ENCODE measurements at regions not wholly inside any gene's neighbourhood (a gene's known extent, or its start where the extent isn't known, plus 50 kb on each side); places are given as distances from the start of the nearest gene placed in this dataset.

DNA sequence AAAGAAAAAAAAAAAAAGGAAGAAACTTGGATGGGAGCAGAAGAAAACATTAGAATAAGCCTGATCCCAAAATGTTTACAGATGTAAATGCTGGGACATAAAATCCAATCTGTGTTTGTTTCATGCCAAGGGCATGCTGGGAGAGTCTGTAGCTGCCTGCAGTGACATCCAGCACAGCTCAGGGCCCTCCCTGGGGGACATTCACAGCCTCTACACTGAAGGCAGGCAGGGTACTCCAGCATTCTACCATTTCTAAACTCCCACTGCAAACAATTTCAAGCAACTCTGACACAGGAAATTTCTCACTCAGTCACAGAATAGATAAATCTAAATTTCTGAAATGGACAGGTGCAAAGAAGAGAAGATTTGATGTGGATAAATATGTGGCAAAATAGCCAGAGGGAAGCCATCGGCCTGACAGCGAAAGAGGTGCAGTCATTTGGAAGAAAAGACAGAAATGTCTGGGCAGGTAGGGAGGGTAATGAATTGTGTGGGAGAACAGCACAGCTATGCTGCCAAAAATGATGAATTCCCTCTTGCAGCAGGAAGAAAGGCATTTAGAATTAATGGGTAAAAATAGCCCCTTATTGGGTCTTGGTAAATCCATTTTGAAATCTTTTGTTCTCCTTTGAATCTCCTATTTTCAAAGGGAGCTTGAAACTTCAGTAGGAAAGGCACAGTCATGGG, 199.4 kb downstream of the MED10 start:
- Histone ChIP-seq H3K9ac (ENCODE audit: low read depth in 1 of 2, low read length in 2 of 2) (no peak overlapping the region), H3K9me3 (ENCODE audit: control insufficient read depth in 1 of 2, low read length in 2 of 2) (no peaks in the 10 kb centered on the region), H3K36me3 (ENCODE audit: control insufficient read depth in 1 of 2, insufficient read depth in 2 of 2, low read length in 2 of 2) (no peaks in the 10 kb centered on the region), H3K27me3 (ENCODE audit: control insufficient read depth in 1 of 2, insufficient read depth in 2 of 2, low read length in 2 of 2) (no peaks in the 10 kb centered on the region), H3K27ac (ENCODE audit: low read depth, low read length) (no peak overlapping the region), H3K4me1 (ENCODE audit: control insufficient read depth in 1 of 2, insufficient read depth in 2 of 2, low read length in 2 of 2) (no peaks in the 10 kb centered on the region), H3K4me3 (ENCODE audit: low read depth in 1 of 2, low read length in 2 of 2) (no peak overlapping the region)

DNA sequence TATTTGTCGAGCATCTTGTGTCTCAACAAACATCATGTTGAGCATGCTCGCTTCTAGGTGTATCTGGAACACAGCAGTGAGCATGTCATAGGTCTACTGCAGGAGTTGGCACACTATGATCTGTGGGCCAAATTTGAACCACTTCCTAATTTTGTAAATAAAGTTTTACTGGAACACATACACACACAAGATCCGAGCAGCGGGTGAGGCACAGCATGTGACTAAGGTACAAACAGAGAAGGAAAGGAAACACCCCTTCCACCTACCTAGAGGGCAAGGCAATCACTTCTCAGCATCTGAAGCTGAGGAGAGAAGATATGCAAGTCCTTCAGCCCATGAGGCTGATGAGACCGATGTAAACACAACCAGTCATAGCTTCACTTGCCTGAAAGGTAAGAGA, 200.4 kb downstream of the MED10 start:
- H3K27ac ChIP-seq (ENCODE audit: low read depth, low read length) = no peak overlapping the region
- H3K36me3 ChIP-seq (ENCODE audit: control insufficient read depth in 1 of 2, insufficient read depth in 2 of 2, low read length in 2 of 2) = no peaks in the 10 kb centered on the region
- no peaks in the 10 kb centered on the region for H3K4me1 ChIP-seq (ENCODE audit: control insufficient read depth in 1 of 2, insufficient read depth in 2 of 2, low read length in 2 of 2)
- no peaks in the 10 kb centered on the region for H3K9me3 ChIP-seq (ENCODE audit: control insufficient read depth in 1 of 2, low read length in 2 of 2)
- H3K4me3 ChIP-seq (ENCODE audit: low read depth in 1 of 2, low read length in 2 of 2) = no peak overlapping the region
- no peaks in the 10 kb centered on the region for H3K27me3 ChIP-seq (ENCODE audit: control insufficient read depth in 1 of 2, insufficient read depth in 2 of 2, low read length in 2 of 2)
- H3K9ac ChIP-seq (ENCODE audit: low read depth in 1 of 2, low read length in 2 of 2) = no peak overlapping the region

DNA sequence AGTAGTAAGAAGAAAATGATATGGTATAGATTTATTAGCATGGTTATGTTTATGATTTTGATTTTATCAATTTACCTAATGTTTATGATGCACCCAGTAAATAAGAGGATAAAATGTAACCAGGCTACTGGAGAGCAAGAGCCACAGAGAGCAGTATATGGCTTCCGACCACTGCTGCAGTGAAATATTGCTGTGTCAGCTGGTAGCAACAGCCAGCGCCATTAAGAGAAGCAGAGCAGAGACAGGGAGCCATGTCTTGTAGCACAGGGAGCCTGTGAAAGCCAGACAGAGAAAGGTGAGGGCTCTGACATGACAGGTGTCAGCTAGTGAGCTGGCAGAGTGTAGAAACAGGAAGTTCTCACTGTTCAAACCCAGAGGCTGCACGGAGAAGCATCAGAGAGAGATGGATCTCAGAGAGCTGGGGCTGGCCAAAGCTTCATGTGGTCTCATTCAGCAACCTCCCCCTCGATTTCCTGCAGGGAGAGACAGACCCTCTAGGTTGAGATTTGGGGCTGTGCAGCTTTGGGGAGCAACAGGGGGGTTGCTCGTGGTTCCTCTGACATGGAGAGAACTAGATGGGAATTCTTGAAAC, 202.1 kb downstream of the MED10 start:
- no peaks in the 10 kb centered on the region for H3K27me3 ChIP-seq (ENCODE audit: control insufficient read depth in 1 of 2, insufficient read depth in 2 of 2, low read length in 2 of 2)
- H3K36me3 ChIP-seq (ENCODE audit: control insufficient read depth in 1 of 2, insufficient read depth in 2 of 2, low read length in 2 of 2) = no peaks in the 10 kb centered on the region
- H3K4me1 ChIP-seq (ENCODE audit: control insufficient read depth in 1 of 2, insufficient read depth in 2 of 2, low read length in 2 of 2) = no peaks in the 10 kb centered on the region
- no peaks in the 10 kb centered on the region for H3K9me3 ChIP-seq (ENCODE audit: control insufficient read depth in 1 of 2, low read length in 2 of 2)
- H3K9ac ChIP-seq (ENCODE audit: low read depth in 1 of 2, low read length in 2 of 2) = no peak overlapping the region
- H3K27ac ChIP-seq (ENCODE audit: low read depth, low read length) = no peak overlapping the region
- no peak overlapping the region for H3K4me3 ChIP-seq (ENCODE audit: low read depth in 1 of 2, low read length in 2 of 2)

DNA sequence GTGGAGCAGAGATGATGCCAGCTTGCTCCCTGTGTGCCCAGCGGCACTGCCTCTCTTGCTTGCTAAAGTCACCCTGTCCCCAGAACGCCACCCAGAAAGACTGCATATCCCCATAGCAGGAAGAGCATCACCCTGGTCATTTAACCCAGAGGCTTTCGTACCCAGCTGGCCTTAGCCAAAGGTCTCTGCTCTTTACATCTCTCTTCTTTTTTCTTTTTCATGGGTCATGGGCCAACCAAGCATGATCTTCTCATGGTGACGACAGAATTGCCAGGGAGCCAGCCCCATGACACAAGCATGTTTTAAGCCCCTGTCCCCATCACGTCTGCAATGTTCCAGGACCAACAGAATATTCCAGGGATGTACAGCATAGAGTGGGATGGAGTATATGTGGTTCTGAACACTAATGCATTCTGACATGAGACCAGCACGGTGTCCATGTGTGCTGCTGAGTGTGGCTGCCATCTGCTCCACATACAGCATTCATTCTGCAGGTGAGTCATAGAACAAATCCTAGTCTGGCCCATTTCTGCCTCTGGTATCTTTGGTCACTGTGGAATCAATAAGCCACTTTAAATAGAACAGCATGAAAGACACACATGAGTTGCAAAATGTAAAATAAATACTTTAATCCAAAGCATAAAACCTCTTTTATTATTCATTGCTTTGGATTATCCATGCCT, 203.0 kb downstream of the MED10 start:
- no peaks in the 10 kb centered on the region for H3K9me3 ChIP-seq (ENCODE audit: control insufficient read depth in 1 of 2, low read length in 2 of 2)
- H3K4me1 ChIP-seq (ENCODE audit: control insufficient read depth in 1 of 2, insufficient read depth in 2 of 2, low read length in 2 of 2) = no peaks in the 10 kb centered on the region
- no peaks in the 10 kb centered on the region for H3K36me3 ChIP-seq (ENCODE audit: control insufficient read depth in 1 of 2, insufficient read depth in 2 of 2, low read length in 2 of 2)
- no peak overlapping the region for H3K9ac ChIP-seq (ENCODE audit: low read depth in 1 of 2, low read length in 2 of 2)
- no peak overlapping the region for H3K4me3 ChIP-seq (ENCODE audit: low read depth in 1 of 2, low read length in 2 of 2)
- no peaks in the 10 kb centered on the region for H3K27me3 ChIP-seq (ENCODE audit: control insufficient read depth in 1 of 2, insufficient read depth in 2 of 2, low read length in 2 of 2)
- H3K27ac ChIP-seq (ENCODE audit: low read depth, low read length) = no peak overlapping the region

DNA sequence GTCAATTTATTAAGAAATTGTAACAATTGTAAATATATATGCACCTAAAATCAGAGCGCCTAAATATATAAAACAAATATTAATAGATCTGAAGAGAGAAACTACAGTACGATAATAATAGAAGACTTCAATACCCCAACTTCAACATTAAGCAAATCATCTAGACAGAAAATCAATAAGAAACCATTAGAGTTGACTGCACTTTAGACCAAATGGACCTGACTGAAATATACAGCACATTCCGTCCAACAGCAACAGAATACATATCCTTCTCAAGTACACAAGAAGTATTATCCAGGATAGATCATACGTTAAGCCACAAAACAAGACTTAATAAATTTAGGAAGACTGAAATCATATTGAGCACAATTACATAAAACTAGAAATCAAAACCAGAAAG, 208.7 kb downstream of the MED10 start:
- no peaks in the 10 kb centered on the region for H3K27me3 ChIP-seq (ENCODE audit: control insufficient read depth in 1 of 2, insufficient read depth in 2 of 2, low read length in 2 of 2)
- no peak overlapping the region for H3K27ac ChIP-seq (ENCODE audit: low read depth, low read length)
- H3K9me3 ChIP-seq (ENCODE audit: control insufficient read depth in 1 of 2, low read length in 2 of 2) = no peaks in the 10 kb centered on the region
- no peaks in the 10 kb centered on the region for H3K4me1 ChIP-seq (ENCODE audit: control insufficient read depth in 1 of 2, insufficient read depth in 2 of 2, low read length in 2 of 2)
- no peaks in the 10 kb centered on the region for H3K36me3 ChIP-seq (ENCODE audit: control insufficient read depth in 1 of 2, insufficient read depth in 2 of 2, low read length in 2 of 2)
- H3K9ac ChIP-seq (ENCODE audit: low read depth in 1 of 2, low read length in 2 of 2) = no peak overlapping the region
- H3K4me3 ChIP-seq (ENCODE audit: low read depth in 1 of 2, low read length in 2 of 2) = no peak overlapping the region

DNA sequence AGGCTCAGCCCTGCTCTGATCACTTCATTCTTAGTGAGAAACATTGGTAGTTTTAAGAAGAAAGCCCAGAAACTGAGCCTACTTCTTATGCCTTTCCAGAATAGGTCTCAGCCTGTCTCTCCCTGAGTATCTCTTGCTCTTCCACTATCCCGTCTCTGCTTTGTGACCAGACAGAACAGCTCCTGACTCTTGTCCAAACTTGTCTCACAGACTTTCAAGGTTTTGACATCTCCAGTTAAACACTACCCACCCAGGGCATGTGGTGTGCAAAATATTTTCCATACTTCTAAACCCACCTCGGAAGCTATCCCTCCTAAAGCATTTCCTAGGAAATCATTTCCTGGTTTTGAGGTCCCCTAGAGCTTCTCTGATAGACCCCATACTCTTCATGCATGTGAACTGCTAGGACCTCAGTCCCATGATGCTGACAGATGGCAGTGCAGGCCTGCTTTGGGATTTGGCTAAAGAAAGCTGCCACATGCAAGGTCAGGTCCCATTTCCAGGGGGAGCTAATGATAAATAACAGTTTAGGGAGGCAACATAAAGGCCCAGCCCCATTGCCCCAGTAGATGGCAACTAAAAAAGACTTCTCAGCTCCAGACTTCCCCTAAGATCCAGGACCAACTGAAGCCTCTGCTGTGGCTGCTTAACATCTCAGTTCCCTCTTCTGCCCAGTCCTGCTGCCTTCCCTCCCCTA, 211.5 kb downstream of the MED10 start:
- no peaks in the 10 kb centered on the region for H3K4me1 ChIP-seq (ENCODE audit: control insufficient read depth in 1 of 2, insufficient read depth in 2 of 2, low read length in 2 of 2)
- no peak overlapping the region for H3K27ac ChIP-seq (ENCODE audit: low read depth, low read length)
- H3K27me3 ChIP-seq (ENCODE audit: control insufficient read depth in 1 of 2, insufficient read depth in 2 of 2, low read length in 2 of 2) = no peaks in the 10 kb centered on the region
- H3K9me3 ChIP-seq (ENCODE audit: control insufficient read depth in 1 of 2, low read length in 2 of 2) = no peaks in the 10 kb centered on the region
- H3K36me3 ChIP-seq (ENCODE audit: control insufficient read depth in 1 of 2, insufficient read depth in 2 of 2, low read length in 2 of 2) = no peaks in the 10 kb centered on the region
- H3K9ac ChIP-seq (ENCODE audit: low read depth in 1 of 2, low read length in 2 of 2) = no peak overlapping the region
- no peak overlapping the region for H3K4me3 ChIP-seq (ENCODE audit: low read depth in 1 of 2, low read length in 2 of 2)

DNA sequence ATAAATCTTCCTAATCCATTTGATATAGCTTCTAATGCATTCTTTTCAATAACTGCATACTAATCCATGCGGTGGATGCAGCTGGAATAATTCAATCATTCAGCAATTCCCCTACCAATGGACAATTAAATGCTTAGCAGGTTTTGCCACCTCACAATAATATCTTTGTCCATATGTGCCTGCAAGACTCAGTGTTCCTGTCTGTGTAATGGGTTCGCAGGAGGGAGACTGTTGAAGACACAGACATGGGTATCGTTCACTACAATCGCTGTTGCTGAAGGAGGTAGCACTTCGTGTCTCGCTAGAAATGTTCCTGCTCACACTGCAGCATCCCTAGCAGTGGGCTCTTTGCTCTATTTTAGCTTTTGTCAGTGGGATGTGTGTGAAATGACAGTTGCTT, 214.4 kb downstream of the MED10 start:
- Histone ChIP-seq H3K4me3 (ENCODE audit: low read depth in 1 of 2, low read length in 2 of 2) (no peak overlapping the region), H3K27ac (ENCODE audit: low read depth, low read length) (no peak overlapping the region), H3K9ac (ENCODE audit: low read depth in 1 of 2, low read length in 2 of 2) (no peak overlapping the region), H3K27me3 (ENCODE audit: control insufficient read depth in 1 of 2, insufficient read depth in 2 of 2, low read length in 2 of 2) (no peaks in the 10 kb centered on the region), H3K9me3 (ENCODE audit: control insufficient read depth in 1 of 2, low read length in 2 of 2) (no peaks in the 10 kb centered on the region), H3K36me3 (ENCODE audit: control insufficient read depth in 1 of 2, insufficient read depth in 2 of 2, low read length in 2 of 2) (no peaks in the 10 kb centered on the region), H3K4me1 (ENCODE audit: control insufficient read depth in 1 of 2, insufficient read depth in 2 of 2, low read length in 2 of 2) (no peaks in the 10 kb centered on the region)

DNA sequence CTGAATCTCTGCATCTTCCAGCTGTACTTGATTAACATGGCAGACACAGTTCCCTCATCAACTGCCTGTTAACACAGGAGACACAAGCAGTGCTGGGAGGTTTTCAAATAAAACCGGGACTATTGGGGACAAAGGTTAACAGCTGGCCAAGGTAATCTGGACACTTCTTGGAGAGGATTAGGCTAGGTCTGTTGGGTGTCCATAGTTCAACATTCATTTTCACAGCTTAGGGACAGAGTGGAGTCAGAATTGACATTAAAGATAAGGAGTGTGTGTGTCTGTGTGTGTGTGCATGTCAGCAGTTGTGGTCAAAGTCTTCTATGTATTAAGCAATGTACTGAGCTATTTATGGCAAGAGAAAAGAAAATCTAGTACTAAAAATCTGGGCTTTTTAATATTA, 216.2 kb downstream of the MED10 start:
- H3K4me1 ChIP-seq (ENCODE audit: control insufficient read depth in 1 of 2, insufficient read depth in 2 of 2, low read length in 2 of 2) = no peaks in the 10 kb centered on the region
- no peak overlapping the region for H3K4me3 ChIP-seq (ENCODE audit: low read depth in 1 of 2, low read length in 2 of 2)
- H3K27me3 ChIP-seq (ENCODE audit: control insufficient read depth in 1 of 2, insufficient read depth in 2 of 2, low read length in 2 of 2) = no peaks in the 10 kb centered on the region
- H3K27ac ChIP-seq (ENCODE audit: low read depth, low read length) = no peak overlapping the region
- H3K36me3 ChIP-seq (ENCODE audit: control insufficient read depth in 1 of 2, insufficient read depth in 2 of 2, low read length in 2 of 2) = no peaks in the 10 kb centered on the region
- H3K9ac ChIP-seq (ENCODE audit: low read depth in 1 of 2, low read length in 2 of 2) = no peak overlapping the region
- no peaks in the 10 kb centered on the region for H3K9me3 ChIP-seq (ENCODE audit: control insufficient read depth in 1 of 2, low read length in 2 of 2)

DNA sequence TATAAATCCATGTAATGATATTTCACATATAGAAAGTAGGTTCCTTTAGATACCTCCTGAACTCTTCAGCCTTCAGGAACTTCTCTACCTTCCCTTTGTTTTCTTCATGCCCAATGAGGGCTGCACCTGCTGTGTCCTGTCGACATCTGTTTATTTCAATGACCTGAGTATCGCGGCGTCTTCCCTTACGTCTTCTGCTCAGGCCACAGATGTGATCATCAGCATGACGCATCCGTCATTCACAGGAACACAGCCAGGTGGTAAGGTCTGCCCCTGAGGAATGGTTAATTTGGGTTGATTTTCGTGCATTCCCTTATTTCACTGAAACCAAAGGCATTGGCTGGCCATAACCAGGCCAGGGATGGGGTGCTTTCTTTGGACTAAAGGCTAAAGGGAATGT, 217.1 kb downstream of the MED10 start:
- H3K27ac ChIP-seq (ENCODE audit: low read depth, low read length) = no peak overlapping the region
- no peak overlapping the region for H3K4me3 ChIP-seq (ENCODE audit: low read depth in 1 of 2, low read length in 2 of 2)

DNA sequence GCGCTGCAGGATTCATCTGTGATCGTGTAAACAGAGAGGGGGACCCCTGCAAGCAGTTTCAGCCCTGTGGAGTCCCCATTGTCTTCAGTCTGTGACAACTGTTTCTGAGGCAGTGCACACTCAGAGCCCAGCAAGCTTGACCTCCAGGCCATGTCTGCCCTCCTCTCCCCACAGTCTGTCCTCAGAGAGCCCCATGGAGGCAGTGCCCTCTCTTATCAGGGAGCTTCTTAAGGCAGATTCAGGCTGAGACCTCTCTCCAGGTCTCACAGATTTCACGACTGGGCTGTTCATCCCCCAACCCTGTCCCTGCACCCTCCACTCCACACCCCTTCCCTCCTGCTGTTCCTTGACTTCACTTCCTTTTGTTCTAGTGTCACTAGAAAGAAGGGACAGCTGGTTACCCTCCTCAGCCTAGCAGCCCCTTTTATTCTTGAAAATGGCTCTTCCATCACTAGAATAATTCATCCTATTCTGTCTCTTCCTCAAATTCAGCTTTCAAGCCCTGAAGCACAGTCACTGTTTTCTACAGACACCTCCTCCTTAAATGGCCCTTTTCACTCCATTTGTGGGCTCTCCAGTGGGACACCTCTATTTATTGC, 218.4 kb downstream of the MED10 start:
- Histone ChIP-seq H3K4me3 (ENCODE audit: low read depth in 1 of 2, low read length in 2 of 2) (no peak overlapping the region), H3K9me3 (ENCODE audit: control insufficient read depth in 1 of 2, low read length in 2 of 2) (no peaks in the 10 kb centered on the region), H3K4me1 (ENCODE audit: control insufficient read depth in 1 of 2, insufficient read depth in 2 of 2, low read length in 2 of 2) (no peaks in the 10 kb centered on the region), H3K9ac (ENCODE audit: low read depth in 1 of 2, low read length in 2 of 2) (no peak overlapping the region), H3K36me3 (ENCODE audit: control insufficient read depth in 1 of 2, insufficient read depth in 2 of 2, low read length in 2 of 2) (no peaks in the 10 kb centered on the region), H3K27me3 (ENCODE audit: control insufficient read depth in 1 of 2, insufficient read depth in 2 of 2, low read length in 2 of 2) (no peaks in the 10 kb centered on the region), H3K27ac (ENCODE audit: low read depth, low read length) (no peak overlapping the region)

More for the DNA sequence above, 217.1 kb downstream of the MED10 start:
- Histone ChIP-seq H3K27me3 (ENCODE audit: control insufficient read depth in 1 of 2, insufficient read depth in 2 of 2, low read length in 2 of 2) (no peaks in the 10 kb centered on the region), H3K9me3 (ENCODE audit: control insufficient read depth in 1 of 2, low read length in 2 of 2) (no peaks in the 10 kb centered on the region), H3K4me1 (ENCODE audit: control insufficient read depth in 1 of 2, insufficient read depth in 2 of 2, low read length in 2 of 2) (no peaks in the 10 kb centered on the region), H3K9ac (ENCODE audit: low read depth in 1 of 2, low read length in 2 of 2) (no peak overlapping the region), H3K36me3 (ENCODE audit: control insufficient read depth in 1 of 2, insufficient read depth in 2 of 2, low read length in 2 of 2) (no peaks in the 10 kb centered on the region)

All from duodenal mucosa (tissue), 2 donors.